DND-41 (cell line): ENCODE measurements at regions not wholly inside any gene's neighbourhood (a gene's known extent, or its start where the extent isn't known, plus 50 kb on each side); places are given as distances from the start of the nearest gene placed in this dataset.

Source experiments
- CTCF ChIP-seq: IDR thresholded peaks from 2 replicates; pipeline ENCODE4 v1.5.1; 2012; ENCODE audit warnings: borderline replicate concordance, low read length, moderate library complexity, mild to moderate bottlenecking; ENCODE audit not compliant: poor library complexity, severe bottlenecking; ENCODE audit errors: extremely low read depth
- EZH2 ChIP-seq: IDR thresholded peaks from 3 replicates; pipeline ENCODE4 v1.6.1; 2012; ENCODE audit warnings: borderline replicate concordance, low read depth, mild to moderate bottlenecking, moderate library complexity, low read length, inconsistent platforms; ENCODE audit not compliant: severe bottlenecking

GRCh38 chr1:119318466-119319309 lies 49.9 kb upstream of the HAO2 start:
- TF ChIP-seq CTCF: no peak
- no peak for TF ChIP-seq EZH2
